ENCODE measurements at regions not wholly inside any gene's neighbourhood (a gene's known extent, or its start where the extent isn't known, plus 50 kb on each side); places are given as distances from the start of the nearest gene placed in this dataset.

- H3K79me2 ChIP-seq (ENCODE audit: control insufficient read depth, low read length) = no peaks in the 10 kb centered on the region
- TF ChIP-seq CTCF (IDR thresholded peaks at IDR 0.05; ENCODE audit: low read depth, low read length, poor library complexity, severe bottlenecking) = no peak
- no peak for TF ChIP-seq EZH2phosphoT487 (IDR thresholded peaks at IDR 0.05; ENCODE audit: borderline replicate concordance, low read length)
- peaks cover 13% of the 10 kb centered on the region for H3K27me3 ChIP-seq (ENCODE audit: control insufficient read depth, low read length)
- no peak overlapping the region for H3K4me3 ChIP-seq (ENCODE audit: low read length)
- H3K4me1 ChIP-seq (ENCODE audit: control insufficient read depth, low read length) = no peaks in the 10 kb centered on the region
- H3K36me3 ChIP-seq (ENCODE audit: control insufficient read depth, low read length) = no peaks in the 10 kb centered on the region
- no peak overlapping the region for H3K4me2 ChIP-seq (ENCODE audit: low read length)
- no peaks in the 10 kb centered on the region for H3K9me3 ChIP-seq (ENCODE audit: control insufficient read depth, insufficient read depth, low read length)
- no peaks in the 10 kb centered on the region for H4K20me1 ChIP-seq (ENCODE audit: control insufficient read depth, insufficient read depth, low read depth, low read length)
- H3K27ac ChIP-seq (ENCODE audit: low read depth, low read length) = no peak overlapping the region
- no peaks in the 10 kb centered on the region for H3K9me2 ChIP-seq (replicated peaks; ENCODE audit: control insufficient read depth, low read length)
- H3F3A ChIP-seq (ENCODE audit: control insufficient read depth, insufficient read depth) = no peaks in the 10 kb centered on the region
These were observed 287.4 kb downstream of the BUD13 start for GRCh38 chr11:116485425-116485824.

DNA sequence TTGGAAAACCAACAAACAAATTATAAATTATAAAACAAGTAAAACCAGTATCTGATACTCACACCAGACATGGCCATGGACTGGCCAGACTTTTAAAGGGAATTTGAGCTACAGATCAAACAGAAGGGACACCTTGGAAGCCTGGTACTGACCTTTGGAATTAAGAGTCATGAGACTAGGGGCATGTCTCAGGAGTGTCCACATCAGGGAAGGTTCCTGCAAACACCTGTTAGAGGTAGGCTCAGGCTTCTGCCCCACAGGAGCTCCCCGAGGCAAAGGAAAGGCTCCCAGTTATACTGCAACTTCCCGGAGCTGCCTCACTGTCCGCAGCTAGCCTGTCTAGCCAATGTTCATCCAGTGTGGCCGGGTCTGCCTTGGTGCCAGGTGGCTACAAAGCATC is 290.1 kb downstream of the BUD13 start:
- TF ChIP-seq EZH2phosphoT487 (IDR thresholded peaks at IDR 0.05; ENCODE audit: borderline replicate concordance, low read length) = no peak
- no peak for TF ChIP-seq CTCF (IDR thresholded peaks at IDR 0.05; ENCODE audit: low read depth, low read length, poor library complexity, severe bottlenecking)
- H3K9me3 ChIP-seq (ENCODE audit: control insufficient read depth, insufficient read depth, low read length) = no peaks in the 10 kb centered on the region
- H3K36me3 ChIP-seq (ENCODE audit: control insufficient read depth, low read length) = no peaks in the 10 kb centered on the region

GRCh38 chr11:116481126-116481675 is 291.6 kb downstream of the BUD13 start:
- no peaks in the 10 kb centered on the region for H3K79me2 ChIP-seq (ENCODE audit: control insufficient read depth, low read length)
- H3K9me2 ChIP-seq (replicated peaks; ENCODE audit: control insufficient read depth, low read length) = no peaks in the 10 kb centered on the region
- H3K27ac ChIP-seq (ENCODE audit: low read depth, low read length) = no peak overlapping the region
- H4K20me1 ChIP-seq (ENCODE audit: control insufficient read depth, insufficient read depth, low read depth, low read length) = no peaks in the 10 kb centered on the region
- TF ChIP-seq CTCF (IDR thresholded peaks at IDR 0.05; ENCODE audit: low read depth, low read length, poor library complexity, severe bottlenecking) = no peak
- TF ChIP-seq EZH2phosphoT487 (IDR thresholded peaks at IDR 0.05; ENCODE audit: borderline replicate concordance, low read length) = no peak
- no peak overlapping the region for H3K4me2 ChIP-seq (ENCODE audit: low read length)
- no peaks in the 10 kb centered on the region for H3F3A ChIP-seq (ENCODE audit: control insufficient read depth, insufficient read depth)
- H3K4me3 ChIP-seq (ENCODE audit: low read length) = no peak overlapping the region
- H3K9me3 ChIP-seq (ENCODE audit: control insufficient read depth, insufficient read depth, low read length) = no peaks in the 10 kb centered on the region
- H3K27me3 ChIP-seq (ENCODE audit: control insufficient read depth, low read length) = 0 out of 2 replicates have a peak, but pooled peaks cover 2% of the 10 kb centered on the region
- no peaks in the 10 kb centered on the region for H3K4me1 ChIP-seq (ENCODE audit: control insufficient read depth, low read length)
- no peaks in the 10 kb centered on the region for H3K36me3 ChIP-seq (ENCODE audit: control insufficient read depth, low read length)

More for the DNA sequence above, 290.1 kb downstream of the BUD13 start:
- no peaks in the 10 kb centered on the region for H4K20me1 ChIP-seq (ENCODE audit: control insufficient read depth, insufficient read depth, low read depth, low read length)
- no peaks in the 10 kb centered on the region for H3K9me2 ChIP-seq (replicated peaks; ENCODE audit: control insufficient read depth, low read length)
- no peak overlapping the region for H3K4me2 ChIP-seq (ENCODE audit: low read length)
- H3K4me1 ChIP-seq (ENCODE audit: control insufficient read depth, low read length) = no peaks in the 10 kb centered on the region
- H3K27ac ChIP-seq (ENCODE audit: low read depth, low read length) = no peak overlapping the region
- H3K79me2 ChIP-seq (ENCODE audit: control insufficient read depth, low read length) = no peaks in the 10 kb centered on the region
- peaks cover 7% of the 10 kb centered on the region; the same call in 1 of the 2 replicates for H3K27me3 ChIP-seq (ENCODE audit: control insufficient read depth, low read length)
- H3K4me3 ChIP-seq (ENCODE audit: low read length) = no peak overlapping the region
- H3F3A ChIP-seq (ENCODE audit: control insufficient read depth, insufficient read depth) = no peaks in the 10 kb centered on the region

Measured in DOHH2 (cell line).